ENCODE measurements at regions not wholly inside any gene's neighbourhood (a gene's known extent, or its start where the extent isn't known, plus 50 kb on each side); places are given as distances from the start of the nearest gene placed in this dataset.

GRCh38 chr20:57793421-57793820, 83.6 kb upstream of the PMEPA1 start (continued):
- TF ChIP-seq, protein P1, sequence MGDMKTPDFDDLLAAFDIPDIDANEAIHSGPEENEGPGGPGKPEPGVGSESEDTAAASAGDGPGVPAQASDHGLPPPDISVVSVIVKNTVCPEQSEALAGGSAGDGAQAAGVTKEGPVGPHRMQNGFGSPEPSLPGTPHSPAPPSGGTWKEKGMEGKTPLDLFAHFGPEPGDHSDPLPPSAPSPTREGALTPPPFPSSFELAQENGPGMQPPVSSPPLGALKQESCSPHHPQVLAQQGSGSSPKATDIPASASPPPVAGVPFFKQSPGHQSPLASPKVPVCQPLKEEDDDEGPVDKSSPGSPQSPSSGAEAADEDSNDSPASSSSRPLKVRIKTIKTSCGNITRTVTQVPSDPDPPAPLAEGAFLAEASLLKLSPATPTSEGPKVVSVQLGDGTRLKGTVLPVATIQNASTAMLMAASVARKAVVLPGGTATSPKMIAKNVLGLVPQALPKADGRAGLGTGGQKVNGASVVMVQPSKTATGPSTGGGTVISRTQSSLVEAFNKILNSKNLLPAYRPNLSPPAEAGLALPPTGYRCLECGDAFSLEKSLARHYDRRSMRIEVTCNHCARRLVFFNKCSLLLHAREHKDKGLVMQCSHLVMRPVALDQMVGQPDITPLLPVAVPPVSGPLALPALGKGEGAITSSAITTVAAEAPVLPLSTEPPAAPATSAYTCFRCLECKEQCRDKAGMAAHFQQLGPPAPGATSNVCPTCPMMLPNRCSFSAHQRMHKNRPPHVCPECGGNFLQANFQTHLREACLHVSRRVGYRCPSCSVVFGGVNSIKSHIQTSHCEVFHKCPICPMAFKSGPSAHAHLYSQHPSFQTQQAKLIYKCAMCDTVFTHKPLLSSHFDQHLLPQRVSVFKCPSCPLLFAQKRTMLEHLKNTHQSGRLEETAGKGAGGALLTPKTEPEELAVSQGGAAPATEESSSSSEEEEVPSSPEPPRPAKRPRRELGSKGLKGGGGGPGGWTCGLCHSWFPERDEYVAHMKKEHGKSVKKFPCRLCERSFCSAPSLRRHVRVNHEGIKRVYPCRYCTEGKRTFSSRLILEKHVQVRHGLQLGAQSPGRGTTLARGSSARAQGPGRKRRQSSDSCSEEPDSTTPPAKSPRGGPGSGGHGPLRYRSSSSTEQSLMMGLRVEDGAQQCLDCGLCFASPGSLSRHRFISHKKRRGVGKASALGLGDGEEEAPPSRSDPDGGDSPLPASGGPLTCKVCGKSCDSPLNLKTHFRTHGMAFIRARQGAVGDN (IDR thresholded peaks at IDR 0.05) = no peak
- TF ChIP-seq SKIL (IDR thresholded peaks at IDR 0.05; ENCODE audit: low read depth, poor library complexity, severe bottlenecking) (no peak), DPF2 (IDR thresholded peaks at IDR 0.05) (no peak)

DNA sequence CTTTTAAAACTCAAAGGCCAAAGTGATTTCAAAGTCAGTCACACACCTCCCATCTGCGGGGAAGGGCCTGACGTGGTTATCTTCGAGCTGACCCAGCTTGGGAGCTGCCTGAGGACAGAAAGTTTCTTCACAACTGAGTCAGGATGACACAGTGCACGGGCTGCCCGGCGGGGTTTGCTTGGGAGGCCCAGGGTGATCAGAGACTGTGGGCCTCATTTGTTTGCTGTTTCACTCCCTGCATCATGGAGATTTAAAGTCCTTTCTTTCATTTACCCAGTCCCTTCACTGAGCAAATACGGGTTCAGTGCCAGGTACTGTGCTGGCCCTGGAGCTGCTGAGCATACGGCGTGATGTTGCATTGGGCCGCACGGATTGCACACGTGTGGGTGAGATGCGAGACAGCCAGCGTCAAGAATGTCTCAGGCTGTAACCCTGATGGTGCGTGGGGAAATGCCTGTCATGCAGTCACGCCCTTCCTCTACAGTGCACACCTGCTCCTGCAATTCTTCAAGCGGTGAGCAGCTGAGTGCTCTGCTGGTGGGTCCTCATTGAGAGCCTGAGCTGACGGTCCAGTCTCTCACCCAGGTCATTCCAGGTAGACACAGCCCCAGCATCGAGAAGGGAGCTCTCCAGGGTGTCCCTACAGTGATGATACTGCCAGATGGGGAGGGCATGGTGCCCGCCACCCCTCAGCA, 82.7 kb upstream of the PMEPA1 start:
- CTCF ChIA-PET = no interaction called here
- POLR2A ChIA-PET = no interaction called here
- RAD21 ChIA-PET (ENCODE audit: unreplicated experiment) = no interaction called here
- Histone ChIP-seq H3K79me2 (ENCODE audit: control insufficient read depth, insufficient read depth, low read length) (no peaks in the 10 kb centered on the region), H3K27me3 (replicated peaks in 1 of 2; ENCODE audit: control insufficient read depth in 2 of 2, insufficient read depth in 2 of 2, low read length in 1 of 2) (peaks cover 0 to 1% of the 10 kb centered on the region in 2 experiments; a peak in 1 of 4 replicates), H3K4me3 (no peak overlapping the region), H4K20me1 (ENCODE audit: control insufficient read depth, insufficient read depth) (no peaks in the 10 kb centered on the region), H3K36me3 (ENCODE audit: control insufficient read depth in 2 of 2, insufficient read depth in 2 of 2, low read length in 1 of 2) (no peaks in the 10 kb centered on the region), H3K9ac (ENCODE audit: control insufficient read depth, insufficient read depth, low read length) (no peak overlapping the region), H3K4me1 (ENCODE audit: control insufficient read depth, insufficient read depth, low read length) (no peaks in the 10 kb centered on the region), H3K4me2 (ENCODE audit: control insufficient read depth, insufficient read depth) (no peak overlapping the region), H3K9me3 (replicated peaks; ENCODE audit: control insufficient read depth, insufficient read depth, low read length) (no peaks in the 10 kb centered on the region), H3K27ac (ENCODE audit: control insufficient read depth, insufficient read depth) (no peak overlapping the region), H2AFZ (ENCODE audit: control insufficient read depth, low read depth, low read length) (no peak overlapping the region)
- SMC1A ChIA-PET (ENCODE audit: uncharacterized antibody, unreplicated experiment) = no interaction called here
- no peak for TF ChIP-seq CEBPZ (IDR thresholded peaks at IDR 0.05; ENCODE audit: low read depth, low read length)
- TF ChIP-seq, protein P2, sequence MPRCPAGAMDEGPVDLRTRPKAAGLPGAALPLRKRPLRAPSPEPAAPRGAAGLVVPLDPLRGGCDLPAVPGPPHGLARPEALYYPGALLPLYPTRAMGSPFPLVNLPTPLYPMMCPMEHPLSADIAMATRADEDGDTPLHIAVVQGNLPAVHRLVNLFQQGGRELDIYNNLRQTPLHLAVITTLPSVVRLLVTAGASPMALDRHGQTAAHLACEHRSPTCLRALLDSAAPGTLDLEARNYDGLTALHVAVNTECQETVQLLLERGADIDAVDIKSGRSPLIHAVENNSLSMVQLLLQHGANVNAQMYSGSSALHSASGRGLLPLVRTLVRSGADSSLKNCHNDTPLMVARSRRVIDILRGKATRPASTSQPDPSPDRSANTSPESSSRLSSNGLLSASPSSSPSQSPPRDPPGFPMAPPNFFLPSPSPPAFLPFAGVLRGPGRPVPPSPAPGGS (IDR thresholded peaks at IDR 0.05; ENCODE audit: borderline replicate concordance, insufficient read depth, low read depth, low read length, poor library complexity, severe bottlenecking) = peak; percentile 47
- FAIRE-seq (no peak), DNase-seq (ENCODE audit: low read depth, low spot score) (no peak), ATAC-seq (no peak)
- no TSS peak for BruUV-seq (replicated peaks)
- 43% methylated on average over 19 of the region's 20 CpGs for WGBS (ENCODE audit: insufficient coverage, insufficient replicate concordance, low lambda C conversion rate, missing lambda C conversion rate)
- intact Hi-C loops (cut with micrococcal nuclease; ENCODE audit: unreplicated experiment) = no loop called here
- in situ Hi-C loops (cut with MboI) = no loop called here

Measured in GM12878 (cell line).